ENCODE measurements at regions not wholly inside any gene's neighbourhood (a gene's known extent, or its start where the extent isn't known, plus 50 kb on each side); places are given as distances from the start of the nearest gene placed in this dataset.

- TF ChIP-seq CTCF (conservative IDR thresholded peaks at IDR 0.05) (no peak), ZFX (IDR thresholded peaks at IDR 0.05) (no peak)
Observed at GRCh38 chr5:60101573-60101972, 208.0 kb upstream of the PDE4D start.

Data from C4-2B (cell line).